HUES48 (cell line): ENCODE measurements at regions not wholly inside any gene's neighbourhood (a gene's known extent, or its start where the extent isn't known, plus 50 kb on each side); places are given as distances from the start of the nearest gene placed in this dataset.

ENCODE experiments used
- H3K27ac ChIP-seq: one replicate; pipeline ENCODE4 v1.7.0; 2013; ENCODE audit warnings: low read depth, low read length, inconsistent platforms
- H3K27me3 ChIP-seq: 2 replicates; pipeline ENCODE4 v1.6.1; 2013; ENCODE audit warnings: mild to moderate bottlenecking, low read length; ENCODE audit not compliant: control insufficient read depth, insufficient read depth
- H3K36me3 ChIP-seq: 2 replicates; pipeline ENCODE4 v1.6.1; 2013; ENCODE audit warnings: low read length; ENCODE audit not compliant: control insufficient read depth, insufficient read depth
- H3K4me1 ChIP-seq: 2 replicates; pipeline ENCODE4 v1.6.1; 2013; ENCODE audit warnings: mild to moderate bottlenecking, low read length; ENCODE audit not compliant: control insufficient read depth, insufficient read depth
- H3K4me3 ChIP-seq: 2 replicates; pipeline ENCODE4 v1.5.1; 2013; ENCODE audit warnings: mild to moderate bottlenecking, low read depth, low read length
- H3K9ac ChIP-seq: 2 replicates; pipeline ENCODE4 v1.6.1; 2013; ENCODE audit warnings: mild to moderate bottlenecking, low read depth, low read length, moderate library complexity
- H3K9me3 ChIP-seq: 2 replicates; pipeline ENCODE4 v1.6.1; 2013; ENCODE audit warnings: low read length; ENCODE audit not compliant: control insufficient read depth, insufficient read depth

DNA sequence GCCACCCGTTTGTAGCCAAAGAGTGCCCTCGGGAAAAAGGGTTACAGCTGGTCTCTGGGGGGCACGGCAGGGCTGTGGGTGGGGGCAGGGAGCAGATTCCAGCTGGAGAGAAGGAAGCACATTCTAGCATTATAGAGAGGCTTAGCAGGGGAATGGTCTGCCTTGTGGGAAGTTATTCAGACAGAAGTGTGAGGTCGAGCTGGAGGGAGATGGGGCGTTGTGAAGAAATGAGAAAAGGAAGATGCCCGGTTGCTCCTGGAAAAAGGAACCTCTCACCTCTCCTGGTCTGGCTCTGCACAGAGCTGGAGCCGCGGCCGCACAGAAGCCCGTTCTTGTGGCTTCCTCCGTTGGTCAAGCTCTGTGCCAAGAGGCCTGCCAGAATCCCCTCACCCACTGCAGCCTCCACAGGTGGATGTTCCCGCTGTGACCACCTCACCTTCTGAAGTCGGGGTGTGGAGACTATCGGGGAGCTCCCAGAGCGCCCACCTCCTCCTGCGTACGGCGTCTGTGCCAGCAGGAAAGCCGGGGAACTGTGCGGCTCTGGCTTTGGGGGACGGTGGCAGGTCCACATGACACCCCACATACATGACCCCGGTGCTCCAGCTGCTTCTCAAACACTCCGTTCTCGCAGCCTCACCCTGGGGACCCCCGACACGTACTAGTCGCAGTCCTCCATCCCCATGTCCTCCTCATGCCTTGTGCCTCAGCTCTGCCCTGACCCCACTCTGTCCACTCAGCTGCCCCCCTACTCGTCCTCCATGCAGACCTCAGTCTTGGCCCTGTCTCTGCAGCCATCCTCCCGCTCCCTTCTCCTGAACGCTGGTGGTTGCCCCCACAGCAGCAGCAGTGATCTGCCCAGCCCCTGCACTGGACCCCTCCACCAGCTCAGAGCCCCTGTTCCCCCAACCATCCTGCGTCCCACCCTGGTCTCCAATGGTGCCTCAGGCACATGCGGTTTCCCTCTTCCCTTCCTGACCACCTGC, 52.2 kb upstream of the HGFAC start:
- H3K4me1 ChIP-seq, result peaks cover 40% of the 10 kb centered on the region
- no peak overlapping the region for H3K9ac ChIP-seq
- H3K27me3 ChIP-seq, result no peaks in the 10 kb centered on the region
- no peak overlapping the region for H3K27ac ChIP-seq
- no peaks in the 10 kb centered on the region for H3K36me3 ChIP-seq
- H3K4me3 ChIP-seq, result no peak overlapping the region
- H3K9me3 ChIP-seq, result no peaks in the 10 kb centered on the region

DNA sequence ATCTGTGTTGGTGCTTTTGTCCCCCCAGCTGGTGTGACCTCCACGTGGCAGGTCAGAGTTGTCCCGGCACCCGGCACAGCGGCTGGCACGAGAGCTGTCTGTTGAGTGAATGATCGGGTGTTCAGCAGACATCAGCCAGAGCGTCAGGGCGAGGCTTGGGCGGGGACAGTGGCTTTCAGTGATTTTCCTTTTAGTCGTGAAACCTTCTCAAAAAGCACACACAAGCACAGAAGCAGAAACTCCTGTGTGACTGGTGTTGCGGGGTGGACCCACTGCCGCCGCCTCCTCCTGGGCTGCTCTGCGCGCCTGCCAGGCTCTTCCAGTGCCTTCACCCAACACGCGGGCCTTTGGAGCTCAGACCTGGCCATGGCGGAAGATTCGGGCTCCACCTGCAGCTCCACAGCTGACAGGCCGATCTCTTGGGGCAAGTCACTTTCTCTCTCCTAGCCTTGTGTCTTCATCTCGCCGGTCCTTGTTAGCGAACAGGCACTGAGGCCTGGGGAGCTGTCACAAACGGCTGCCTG, 51.4 kb upstream of the HGFAC start:
- peaks cover 40% of the 10 kb centered on the region for H3K4me1 ChIP-seq
- H3K27ac ChIP-seq, result peak overlapping the region; percentile 6
- no peaks in the 10 kb centered on the region for H3K9me3 ChIP-seq

DNA sequence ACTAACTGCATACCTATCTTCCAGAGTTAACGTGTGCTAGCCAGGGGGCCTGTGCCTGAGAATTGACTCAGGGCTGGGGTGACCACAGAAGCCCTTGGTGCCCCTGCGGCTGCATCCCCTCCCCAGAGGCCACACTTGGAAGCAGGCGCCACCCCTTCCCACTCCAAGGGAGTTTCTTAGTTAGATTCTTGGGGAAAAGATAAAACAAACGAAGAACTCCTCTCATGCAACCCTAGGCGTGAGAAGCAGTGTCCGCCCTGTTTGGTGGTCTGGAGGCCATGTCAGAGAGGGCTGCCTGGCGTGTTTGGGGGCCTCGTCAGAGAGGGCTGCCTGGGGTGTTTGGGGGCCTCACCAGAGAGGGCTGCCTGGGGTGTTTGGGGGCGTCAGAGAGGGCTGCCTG, 50.3 kb upstream of the HGFAC start:
- peaks cover 40% of the 10 kb centered on the region for H3K4me1 ChIP-seq
- no peaks in the 10 kb centered on the region for H3K27me3 ChIP-seq
- peaks cover 3% of the 10 kb centered on the region; the same call in 1 of the 2 replicates for H3K9me3 ChIP-seq

More for the DNA sequence above, 51.4 kb upstream of the HGFAC start:
- Histone ChIP-seq H3K36me3 (no peaks in the 10 kb centered on the region), H3K9ac (no peak overlapping the region), H3K4me3 (no peak overlapping the region), H3K27me3 (no peaks in the 10 kb centered on the region)

More for the DNA sequence above, 50.3 kb upstream of the HGFAC start:
- Histone ChIP-seq H3K27ac (no peak overlapping the region), H3K36me3 (no peaks in the 10 kb centered on the region), H3K4me3 (no peak overlapping the region), H3K9ac (no peak overlapping the region)
